ENCODE measurements at regions not wholly inside any gene's neighbourhood (a gene's known extent, or its start where the extent isn't known, plus 50 kb on each side); places are given as distances from the start of the nearest gene placed in this dataset.

DNA sequence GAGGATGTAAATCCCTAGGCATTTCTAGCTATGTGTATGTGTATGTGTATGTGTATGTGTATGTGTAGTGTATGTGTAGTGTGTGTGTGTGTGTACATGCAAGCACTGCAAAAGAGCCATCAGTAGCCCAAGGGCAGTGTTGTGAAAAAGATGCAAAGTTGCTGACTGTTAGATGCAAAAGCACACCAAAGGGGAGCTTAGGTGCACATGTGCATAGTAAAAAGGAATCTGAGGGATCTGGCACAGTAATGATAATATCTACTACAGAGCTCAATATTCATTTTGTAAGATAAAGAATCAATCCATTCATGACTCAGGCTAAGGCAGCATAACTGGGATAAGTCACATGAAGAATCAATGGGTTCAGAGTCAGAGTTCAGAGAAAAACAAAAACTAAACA is 80.2 kb downstream of the TMEM47 start:
- POLR2A ChIA-PET = no interaction called here
- Mint-ChIP-seq H3K36me3 (no peaks in the 10 kb centered on the region), H3K27ac (no peak overlapping the region), H3K4me1 (no peaks in the 10 kb centered on the region), H3K9me3 (no peaks in the 10 kb centered on the region), H3K27me3 (no peaks in the 10 kb centered on the region), H3K4me3 (no peak overlapping the region)
- ATAC-seq (ENCODE audit: low read depth) (no peak), DNase-seq (no peak)

- Mint-ChIP-seq H3K27ac (no peak overlapping the region), H3K36me3 (no peaks in the 10 kb centered on the region), H3K4me1 (no peaks in the 10 kb centered on the region), H3K9me3 (no peaks in the 10 kb centered on the region), H3K4me3 (no peak overlapping the region), H3K27me3 (no peaks in the 10 kb centered on the region)
- POLR2A ChIA-PET = no interaction called here
- DNase-seq = no peak
- no peak for ATAC-seq (ENCODE audit: low read depth)
Measured at GRCh38 chrX:34565981-34566380, 91.1 kb downstream of the TMEM47 start.

GRCh38 chrX:34563804-34564203 is 93.3 kb downstream of the TMEM47 start:
- no peak overlapping the region for H3K27ac Mint-ChIP-seq
- ATAC-seq (ENCODE audit: low read depth) (no peak), DNase-seq (no peak)
- no peak overlapping the region for H3K4me3 Mint-ChIP-seq
- no peaks in the 10 kb centered on the region for H3K4me1 Mint-ChIP-seq
- no peaks in the 10 kb centered on the region for H3K9me3 Mint-ChIP-seq
- POLR2A ChIA-PET = no interaction called here
- H3K27me3 Mint-ChIP-seq = no peaks in the 10 kb centered on the region
- H3K36me3 Mint-ChIP-seq = no peaks in the 10 kb centered on the region

DNA sequence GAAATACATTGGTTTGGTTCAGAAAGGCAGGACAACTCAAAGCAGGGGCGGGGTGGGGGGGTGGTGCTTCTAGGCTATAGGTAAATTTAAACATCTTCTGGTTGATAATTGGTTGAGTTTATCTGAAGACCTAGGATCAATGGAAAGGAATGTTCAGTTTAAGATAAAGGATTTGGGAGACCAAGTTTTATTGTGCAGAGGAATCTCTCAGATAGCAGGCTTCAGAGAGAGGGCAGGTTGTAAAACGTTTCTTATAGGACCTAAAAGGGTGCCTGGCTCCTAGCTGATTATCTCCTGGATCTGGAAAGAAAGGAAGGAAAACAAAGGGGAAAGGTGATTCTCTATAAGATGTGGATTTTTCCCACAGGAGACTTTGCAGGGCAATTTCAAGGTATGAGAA is 94.0 kb downstream of the TMEM47 start:
- ATAC-seq (ENCODE audit: low read depth) (no peak), DNase-seq (no peak)
- POLR2A ChIA-PET = no interaction called here
- H3K4me1 Mint-ChIP-seq = no peaks in the 10 kb centered on the region
- no peaks in the 10 kb centered on the region for H3K27me3 Mint-ChIP-seq
- H3K27ac Mint-ChIP-seq = no peak overlapping the region
- no peaks in the 10 kb centered on the region for H3K9me3 Mint-ChIP-seq
- no peaks in the 10 kb centered on the region for H3K36me3 Mint-ChIP-seq
- no peak overlapping the region for H3K4me3 Mint-ChIP-seq

DNA sequence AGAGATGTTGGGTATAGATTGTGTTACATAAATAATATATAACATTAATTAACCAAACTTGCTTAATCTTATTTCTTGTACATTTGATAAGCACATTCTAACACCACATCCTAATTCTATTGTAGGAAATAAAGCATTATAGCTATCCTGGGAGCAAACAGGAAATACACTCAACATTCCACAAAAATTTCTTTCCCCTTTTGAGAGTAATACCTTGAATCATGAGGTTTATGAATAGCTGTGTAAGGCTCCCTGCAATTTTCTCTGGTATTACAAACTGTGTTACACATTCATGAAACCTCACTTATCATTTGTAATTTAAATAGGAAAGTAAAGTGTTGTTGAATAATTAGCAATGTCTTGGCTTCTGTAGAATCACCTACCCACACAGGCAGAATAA is 95.1 kb downstream of the TMEM47 start:
- Mint-ChIP-seq H3K27me3 (no peaks in the 10 kb centered on the region), H3K27ac (no peak overlapping the region), H3K36me3 (no peaks in the 10 kb centered on the region), H3K4me3 (no peak overlapping the region), H3K9me3 (no peaks in the 10 kb centered on the region), H3K4me1 (no peaks in the 10 kb centered on the region)
- POLR2A ChIA-PET = no interaction called here
- DNase-seq (no peak), ATAC-seq (ENCODE audit: low read depth) (no peak)

- H3K27ac Mint-ChIP-seq = no peak overlapping the region
- POLR2A ChIA-PET = no interaction called here
- no peak for ATAC-seq (ENCODE audit: low read depth)
- no peaks in the 10 kb centered on the region for H3K4me1 Mint-ChIP-seq
- no peak overlapping the region for H3K4me3 Mint-ChIP-seq
- no peaks in the 10 kb centered on the region for H3K27me3 Mint-ChIP-seq
- H3K9me3 Mint-ChIP-seq = no peaks in the 10 kb centered on the region
- no peaks in the 10 kb centered on the region for H3K36me3 Mint-ChIP-seq
- no peak for DNase-seq
Measured at GRCh38 chrX:34560180-34560579, 96.9 kb downstream of the TMEM47 start.

GRCh38 chrX:34559325-34559724 is 97.8 kb downstream of the TMEM47 start:
- H3K27ac Mint-ChIP-seq = no peak overlapping the region

GRCh38 chrX:34557733-34558132 is 99.4 kb downstream of the TMEM47 start:
- Mint-ChIP-seq H3K27ac (no peak overlapping the region), H3K36me3 (no peaks in the 10 kb centered on the region), H3K4me1 (no peaks in the 10 kb centered on the region), H3K27me3 (no peaks in the 10 kb centered on the region), H3K9me3 (no peaks in the 10 kb centered on the region), H3K4me3 (no peak overlapping the region)
- no peak for ATAC-seq (ENCODE audit: low read depth)
- no peak for DNase-seq
- POLR2A ChIA-PET = no interaction called here

More at GRCh38 chrX:34559325-34559724, 97.8 kb downstream of the TMEM47 start:
- no peak for DNase-seq
- Mint-ChIP-seq H3K4me1 (no peaks in the 10 kb centered on the region), H3K36me3 (no peaks in the 10 kb centered on the region), H3K27me3 (no peaks in the 10 kb centered on the region), H3K4me3 (no peak overlapping the region), H3K9me3 (no peaks in the 10 kb centered on the region)
- peak; percentile 33 for ATAC-seq (ENCODE audit: low read depth)
- POLR2A ChIA-PET = no interaction called here

- no peaks in the 10 kb centered on the region for H3K9me3 Mint-ChIP-seq
- H3K36me3 Mint-ChIP-seq = no peaks in the 10 kb centered on the region
- no peak overlapping the region for H3K4me3 Mint-ChIP-seq
- no peaks in the 10 kb centered on the region for H3K27me3 Mint-ChIP-seq
- no peaks in the 10 kb centered on the region for H3K4me1 Mint-ChIP-seq
- DNase-seq (no peak), ATAC-seq (ENCODE audit: low read depth) (no peak)
- POLR2A ChIA-PET = no interaction called here
- no peak overlapping the region for H3K27ac Mint-ChIP-seq
Measured at GRCh38 chrX:34555481-34555880, 101.6 kb downstream of the TMEM47 start.

DNA sequence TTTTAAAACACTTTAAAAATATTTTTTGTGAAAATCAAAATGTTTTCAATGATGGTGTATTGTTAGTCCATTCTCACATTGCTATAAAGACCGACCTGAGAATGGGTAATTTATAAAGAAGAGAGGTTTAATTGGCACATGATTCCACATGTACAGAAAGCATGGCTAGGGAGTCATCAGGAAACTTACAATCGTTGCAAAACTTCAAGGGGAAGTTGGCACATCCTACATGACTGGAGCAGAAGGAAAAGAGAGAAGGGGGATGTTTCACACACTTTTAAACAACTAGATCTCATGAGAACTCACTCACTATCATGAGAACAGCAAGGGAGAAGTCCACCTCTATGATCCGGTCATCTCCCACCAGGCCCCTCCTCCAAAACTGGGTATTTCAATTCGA is 110.7 kb downstream of the TMEM47 start:
- Mint-ChIP-seq H3K4me3 (no peak overlapping the region), H3K27me3 (no peaks in the 10 kb centered on the region), H3K27ac (no peak overlapping the region), H3K4me1 (no peaks in the 10 kb centered on the region), H3K9me3 (no peaks in the 10 kb centered on the region), H3K36me3 (no peaks in the 10 kb centered on the region)
- ATAC-seq (ENCODE audit: low read depth) (no peak), DNase-seq (no peak)
- POLR2A ChIA-PET = no interaction called here

DNA sequence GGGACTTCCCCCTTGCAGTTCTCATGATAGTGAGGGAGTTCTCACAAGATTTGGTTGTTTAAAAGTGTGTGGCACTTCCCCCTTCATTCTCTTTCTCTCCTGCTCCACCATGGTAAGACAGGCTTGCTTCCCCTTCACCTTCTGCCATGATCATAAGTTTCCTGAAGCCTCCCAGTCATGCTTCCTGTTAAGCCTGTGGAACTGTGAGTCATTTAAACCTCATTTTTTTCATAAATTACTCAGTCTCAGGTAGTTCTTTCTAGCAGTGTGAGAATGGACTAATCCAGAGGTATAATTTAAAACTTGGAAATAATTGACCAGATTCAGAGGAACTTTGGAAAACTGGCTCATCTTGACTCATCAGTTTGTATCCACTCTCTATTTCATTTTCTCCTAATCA is 129.0 kb downstream of the TMEM47 start:
- no peaks in the 10 kb centered on the region for H3K4me1 Mint-ChIP-seq
- no peaks in the 10 kb centered on the region for H3K27me3 Mint-ChIP-seq
- H3K4me3 Mint-ChIP-seq = no peak overlapping the region
- POLR2A ChIA-PET = no interaction called here
- no peaks in the 10 kb centered on the region for H3K9me3 Mint-ChIP-seq
- no peak overlapping the region for H3K27ac Mint-ChIP-seq
- ATAC-seq (ENCODE audit: low read depth) (no peak), DNase-seq (no peak)
- H3K36me3 Mint-ChIP-seq = no peaks in the 10 kb centered on the region

GRCh38 chrX:34521563-34521962 is 135.5 kb downstream of the TMEM47 start:
- DNase-seq (no peak), ATAC-seq (ENCODE audit: low read depth) (no peak)
- Mint-ChIP-seq H3K4me3 (no peak overlapping the region), H3K27ac (no peak overlapping the region), H3K9me3 (no peaks in the 10 kb centered on the region), H3K27me3 (no peaks in the 10 kb centered on the region), H3K4me1 (no peaks in the 10 kb centered on the region), H3K36me3 (no peaks in the 10 kb centered on the region)
- POLR2A ChIA-PET = no interaction called here

DNA sequence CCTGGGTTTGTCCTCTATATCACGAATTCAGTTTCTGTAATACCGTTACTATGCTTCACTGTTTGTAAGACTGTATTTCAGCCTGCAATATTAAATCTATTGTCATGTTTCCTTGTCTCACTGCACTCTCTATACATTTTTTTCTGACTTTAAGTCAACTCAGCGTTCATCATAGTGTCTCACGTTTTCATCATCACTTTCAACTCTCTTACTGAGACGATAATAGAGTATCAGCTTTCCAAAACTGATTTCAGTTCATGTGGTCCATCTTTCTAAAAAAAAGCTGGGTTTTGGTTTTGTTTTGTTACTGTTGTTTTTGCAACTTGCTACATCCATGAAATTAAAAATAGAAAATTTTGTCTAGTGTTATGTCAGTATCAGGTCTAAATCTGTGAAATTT is 147.7 kb downstream of the TMEM47 start:
- Mint-ChIP-seq H3K27ac (no peak overlapping the region), H3K4me3 (no peak overlapping the region), H3K27me3 (no peaks in the 10 kb centered on the region), H3K9me3 (no peaks in the 10 kb centered on the region), H3K36me3 (no peaks in the 10 kb centered on the region), H3K4me1 (no peaks in the 10 kb centered on the region)
- POLR2A ChIA-PET = no interaction called here
- DNase-seq (no peak), ATAC-seq (ENCODE audit: low read depth) (no peak)

- H3K27ac Mint-ChIP-seq = no peak overlapping the region
- H3K36me3 Mint-ChIP-seq = no peaks in the 10 kb centered on the region
- POLR2A ChIA-PET = no interaction called here
- DNase-seq = no peak
- no peak overlapping the region for H3K4me3 Mint-ChIP-seq
- H3K9me3 Mint-ChIP-seq = peaks cover 2% of the 10 kb centered on the region
- no peaks in the 10 kb centered on the region for H3K27me3 Mint-ChIP-seq
- H3K4me1 Mint-ChIP-seq = no peaks in the 10 kb centered on the region
- ATAC-seq (ENCODE audit: low read depth) = no peak
Measured at GRCh38 chrX:34503119-34503518, 154.0 kb downstream of the TMEM47 start.

DNA sequence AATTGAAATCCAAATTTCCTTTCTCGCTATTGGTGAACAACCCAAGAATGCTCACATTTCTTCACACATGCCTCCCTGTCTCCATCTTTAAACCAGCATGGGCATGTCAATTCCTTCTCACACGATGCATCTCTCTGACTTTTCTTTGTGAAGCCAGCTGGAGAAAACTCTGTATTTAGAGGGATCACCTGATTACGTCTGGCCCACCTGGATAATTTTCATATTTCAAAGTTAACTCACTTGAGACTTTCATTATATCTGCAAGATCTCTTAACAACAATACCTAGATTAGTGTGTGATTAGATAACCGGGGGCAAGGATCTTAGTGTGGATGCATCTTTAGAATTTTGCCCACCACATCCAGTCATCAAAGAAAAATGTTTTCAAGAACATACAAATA is 164.0 kb downstream of the TMEM47 start:
- Mint-ChIP-seq H3K36me3 (no peaks in the 10 kb centered on the region), H3K27ac (no peak overlapping the region), H3K27me3 (no peaks in the 10 kb centered on the region), H3K9me3 (no peaks in the 10 kb centered on the region), H3K4me1 (no peaks in the 10 kb centered on the region), H3K4me3 (no peak overlapping the region)
- POLR2A ChIA-PET = no interaction called here
- no peak for DNase-seq
- no peak for ATAC-seq (ENCODE audit: low read depth)
